HG02763 (cell line): ENCODE measurements at regions not wholly inside any gene's neighbourhood (a gene's known extent, or its start where the extent isn't known, plus 50 kb on each side); places are given as distances from the start of the nearest gene placed in this dataset.
"Not testable (repeated sequence)": the region's sequence is repeated elsewhere in the genome, so short reads cannot be mapped to it uniquely, and the experiment has no call there.

Experiments used
- ATAC-seq: cut with Tn5 transposase; IDR thresholded peaks from one replicate; pipeline ENCODE4 v1.9.1; 2021; ENCODE audit warnings: mild to moderate bottlenecking, moderate library complexity; ENCODE audit not compliant: unreplicated experiment

GRCh38 chr22:49349181-49349835 lies 478.4 kb downstream of the BRD1 start:
- no peak for ATAC-seq

GRCh38 chr22:49348631-49349030 lies 479.0 kb downstream of the BRD1 start:
- ATAC-seq: no peak

GRCh38 chr22:49347376-49347775 lies 480.3 kb downstream of the BRD1 start:
- ATAC-seq: no peak

GRCh38 chr22:49345896-49346295 lies 481.8 kb downstream of the BRD1 start:
- ATAC-seq: no peak

GRCh38 chr22:49344656-49345055 lies 483.0 kb downstream of the BRD1 start:
- ATAC-seq: no peak

- no peak for ATAC-seq
Observed at GRCh38 chr22:49344161-49344560, 483.5 kb downstream of the BRD1 start.

- ATAC-seq: no peak
Observed at GRCh38 chr22:49340406-49340805, 487.3 kb downstream of the BRD1 start.

GRCh38 chr22:49336483-49336882 lies 491.2 kb downstream of the BRD1 start:
- not testable (repeated sequence) for ATAC-seq

- no peak for ATAC-seq
Observed at GRCh38 chr22:49334976-49335375, 492.7 kb downstream of the BRD1 start.

GRCh38 chr22:49334449-49334789 lies 493.3 kb downstream of the BRD1 start:
- ATAC-seq: no peak

GRCh38 chr22:49333206-49333605 lies 494.5 kb downstream of the BRD1 start:
- no peak for ATAC-seq

- no peak for ATAC-seq
Observed at GRCh38 chr22:49332691-49333090, 495.0 kb downstream of the BRD1 start.

- no peak for ATAC-seq
Observed at GRCh38 chr22:49331878-49332277, 495.8 kb downstream of the BRD1 start.

GRCh38 chr22:49331223-49331815 lies 496.4 kb downstream of the BRD1 start:
- ATAC-seq: no peak

- ATAC-seq: no peak
Observed at GRCh38 chr22:49330421-49331222, 497.1 kb downstream of the BRD1 start.

GRCh38 chr22:49329636-49330035 lies 498.0 kb downstream of the BRD1 start:
- ATAC-seq: no peak

GRCh38 chr22:49328630-49329405 lies 498.9 kb downstream of the BRD1 start:
- ATAC-seq: no peak

- no peak for ATAC-seq
Observed at GRCh38 chr22:49328118-49328475, 499.6 kb downstream of the BRD1 start.

- ATAC-seq: no peak
Observed at GRCh38 chr22:49327411-49328117, 500.1 kb downstream of the BRD1 start.

GRCh38 chr22:49326558-49326957 lies 501.1 kb downstream of the BRD1 start:
- no peak for ATAC-seq
